PC-3 (cell line): ENCODE measurements at regions not wholly inside any gene's neighbourhood (a gene's known extent, or its start where the extent isn't known, plus 50 kb on each side); places are given as distances from the start of the nearest gene placed in this dataset.

ENCODE experiments used
- ATAC-seq: fragments of 200-7000 bp; cut with Tn5 transposase; 2 replicates; pipeline ENCODE4 v1.9.1; 2020; ENCODE audit warnings: mild to moderate bottlenecking, moderate library complexity
- BruUV-seq: library from RNA; stranded (reverse); fragments of 400-500 nt; replicated peaks from 2 replicates; lab custom pipeline; 2021; lab: Mats Ljungman, UMichigan
- CTCF ChIA-PET: fragments of 300-600 bp; sonication (Branson Sonifier 250); formaldehyde crosslinking; loops from one replicate; lab custom pipeline; 2022; ENCODE audit warnings: antibody characterized with exemption; lab: Charles Lee
- POLR2A ChIA-PET: fragments of 300-600 bp; sonication (Branson Sonifier 250); formaldehyde crosslinking; loops from one replicate; lab custom pipeline; 2022; ENCODE audit warnings: antibody characterized with exemption; ENCODE audit not compliant: unreplicated experiment; lab: Charles Lee
- DNase-seq: peaks from one replicate; pipeline ENCODE4 v3.0.0-alpha.2; 2015
- H2AFZ ChIP-seq: fragments of 300-600 bp; sonication (generic); 2 replicates; pipeline ENCODE4 v1.6.0; 2016; ENCODE audit warnings: antibody characterized with exemption, low read length
- H3F3A ChIP-seq: fragments of 300-600 bp; sonication (generic); one replicate; pipeline ENCODE4 v1.6.0; 2017; ENCODE audit warnings: antibody characterized with exemption, low read length, control low read depth, mild to moderate bottlenecking; ENCODE audit not compliant: unreplicated experiment
- H3K27ac ChIP-seq: fragments of 300-600 bp; sonication (generic); 2 replicates; pipeline ENCODE4 v1.5.1; 2016; ENCODE audit warnings: mild to moderate bottlenecking, low read length
- H3K27me3 ChIP-seq: fragments of 300-600 bp; sonication (generic); 2 replicates; pipeline ENCODE4 v1.6.1; 2016; ENCODE audit warnings: low read length, mixed read lengths
- H3K36me3 ChIP-seq: fragments of 300-600 bp; sonication (generic); 2 replicates; pipeline ENCODE4 v1.6.1; 2016; ENCODE audit warnings: low read depth, mixed run types, low read length, mixed read lengths
- H3K4me1 ChIP-seq: fragments of 300-600 bp; sonication (generic); 2 replicates; pipeline ENCODE4 v1.5.1; 2016; ENCODE audit warnings: low read length; ENCODE audit not compliant: insufficient read depth
- H3K4me2 ChIP-seq: fragments of 300-600 bp; sonication (generic); 2 replicates; pipeline ENCODE4 v1.6.0; 2016; ENCODE audit warnings: low read length
- H3K4me3 ChIP-seq: fragments of 300-600 bp; sonication (generic); 2 replicates; pipeline ENCODE4 v1.5.1; 2016; ENCODE audit warnings: mild to moderate bottlenecking, low read length, mixed read lengths
- H3K79me2 ChIP-seq: fragments of 300-600 bp; sonication (generic); 2 replicates; pipeline ENCODE4 v1.6.1; 2017; ENCODE audit warnings: low read length, mixed read lengths
- H3K9ac ChIP-seq: fragments of 300-600 bp; sonication (generic); 2 replicates; pipeline ENCODE4 v1.6.0; 2016; ENCODE audit warnings: mild to moderate bottlenecking, low read length
- H3K9me2 ChIP-seq: fragments of 300-600 bp; sonication (generic); replicated peaks from 2 replicates; pipeline ENCODE4 v1.6.1; 2016; ENCODE audit warnings: mixed run types, low read length, mixed read lengths
- H3K9me3 ChIP-seq: fragments of 300-600 bp; sonication (generic); 2 replicates; pipeline ENCODE4 v1.6.1; 2016; ENCODE audit warnings: low read length, mixed read lengths
- H4K20me1 ChIP-seq: fragments of 300-600 bp; sonication (generic); 2 replicates; pipeline ENCODE4 v1.6.1; 2016; ENCODE audit warnings: low read length, mixed read lengths
- EZH2 ChIP-seq: fragments of 300-600 bp; sonication (generic); IDR thresholded peaks from one replicate; pipeline ENCODE4 v1.6.1; 2017; ENCODE audit warnings: antibody characterized with exemption, mild to moderate bottlenecking, low read length; ENCODE audit not compliant: unreplicated experiment
- EZH2phosphoT487 ChIP-seq: fragments of 300-600 bp; sonication (generic); IDR thresholded peaks from 2 replicates; pipeline ENCODE4 v1.6.1; 2018; ENCODE audit warnings: mild to moderate bottlenecking, antibody characterized with exemption, low read length, borderline replicate concordance
- intact Hi-C: fragments of 100-400 bp; cut with micrococcal nuclease; formaldehyde crosslinking; loops from 2 replicates; pipeline ENCODE4 v1.9.0; 2023
- TF ChIP-seq, protein P1 (sequence below): fragments of 300-600 bp; sonication (generic); conservative IDR thresholded peaks from 2 replicates; pipeline ENCODE4 v1.5.1; 2017; ENCODE audit warnings: antibody characterized with exemption, low read depth, mild to moderate bottlenecking, low read length

DNA sequence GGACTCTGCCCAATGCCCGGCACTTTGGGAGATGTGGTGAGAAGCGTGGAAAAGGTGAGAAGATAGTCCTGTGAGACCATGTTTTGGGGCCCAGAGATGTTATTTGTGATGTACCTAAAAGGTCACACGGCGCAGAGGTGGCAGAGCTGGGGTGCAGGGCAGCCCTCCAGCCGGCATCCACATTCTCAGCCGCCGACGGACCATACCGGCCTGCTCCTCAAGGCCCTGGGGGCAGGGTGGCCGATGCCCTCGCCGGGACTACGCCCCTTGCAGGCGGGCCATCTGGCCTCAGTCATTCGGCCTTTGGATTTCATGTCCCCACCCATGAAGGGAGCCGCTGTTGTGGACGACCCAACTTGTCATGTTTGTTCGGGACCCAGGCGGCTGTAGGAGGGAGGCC, 131.4 kb upstream of the GSE1 start:
- Histone ChIP-seq H3F3A (no peaks in the 10 kb centered on the region), H3K4me2 (no peak overlapping the region), H3K9ac (no peak overlapping the region), H3K27me3 (no peaks in the 10 kb centered on the region), H3K4me1 (no peaks in the 10 kb centered on the region), H4K20me1 (no peaks in the 10 kb centered on the region), H3K9me3 (no peaks in the 10 kb centered on the region), H3K9me2 (no peaks in the 10 kb centered on the region), H3K79me2 (no peaks in the 10 kb centered on the region), H3K36me3 (no peaks in the 10 kb centered on the region), H3K27ac (no peak overlapping the region), H2AFZ (no peak overlapping the region), H3K4me3 (no peak overlapping the region)
- ChIA-PET POLR2A (no interaction called here), CTCF (no interaction called here)
- DNase-seq (no peak), ATAC-seq (no peak)
- TF ChIP-seq EZH2phosphoT487: no peak
- intact Hi-C loops: no loop called here
- no TSS peak for BruUV-seq

DNA sequence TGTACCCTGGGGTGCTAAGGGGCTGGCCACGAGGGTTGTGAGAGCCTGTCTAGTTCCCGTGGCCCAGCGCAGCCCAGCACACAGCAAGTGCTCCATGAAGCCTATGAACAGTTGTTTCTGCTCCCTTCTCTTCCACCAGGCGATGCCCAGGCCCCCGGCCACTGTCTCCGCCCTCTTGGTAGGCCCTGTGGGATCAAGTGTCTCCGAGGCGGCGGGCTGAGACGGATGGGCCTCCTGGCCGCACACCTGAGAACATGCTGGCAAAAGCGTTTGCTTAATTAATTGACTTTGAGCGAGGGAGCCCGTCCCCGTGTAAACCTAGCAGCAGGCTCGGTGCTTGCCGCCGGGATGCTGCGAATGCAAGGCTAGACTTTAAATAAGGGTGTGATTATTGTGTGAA, 129.7 kb upstream of the GSE1 start:
- ChIA-PET POLR2A (no interaction called here), CTCF (no interaction called here)
- no peaks in the 10 kb centered on the region for H4K20me1 ChIP-seq
- H3K27me3 ChIP-seq: no peaks in the 10 kb centered on the region
- no peak for ATAC-seq
- no peak overlapping the region for H3K27ac ChIP-seq
- H3K4me1 ChIP-seq: no peaks in the 10 kb centered on the region
- H3K36me3 ChIP-seq: no peaks in the 10 kb centered on the region
- no peaks in the 10 kb centered on the region for H3F3A ChIP-seq
- no peak for DNase-seq
- H2AFZ ChIP-seq: no peak overlapping the region
- intact Hi-C loops: no loop called here
- H3K4me2 ChIP-seq: no peak overlapping the region
- H3K9me3 ChIP-seq: no peaks in the 10 kb centered on the region
- TF ChIP-seq, protein P1, sequence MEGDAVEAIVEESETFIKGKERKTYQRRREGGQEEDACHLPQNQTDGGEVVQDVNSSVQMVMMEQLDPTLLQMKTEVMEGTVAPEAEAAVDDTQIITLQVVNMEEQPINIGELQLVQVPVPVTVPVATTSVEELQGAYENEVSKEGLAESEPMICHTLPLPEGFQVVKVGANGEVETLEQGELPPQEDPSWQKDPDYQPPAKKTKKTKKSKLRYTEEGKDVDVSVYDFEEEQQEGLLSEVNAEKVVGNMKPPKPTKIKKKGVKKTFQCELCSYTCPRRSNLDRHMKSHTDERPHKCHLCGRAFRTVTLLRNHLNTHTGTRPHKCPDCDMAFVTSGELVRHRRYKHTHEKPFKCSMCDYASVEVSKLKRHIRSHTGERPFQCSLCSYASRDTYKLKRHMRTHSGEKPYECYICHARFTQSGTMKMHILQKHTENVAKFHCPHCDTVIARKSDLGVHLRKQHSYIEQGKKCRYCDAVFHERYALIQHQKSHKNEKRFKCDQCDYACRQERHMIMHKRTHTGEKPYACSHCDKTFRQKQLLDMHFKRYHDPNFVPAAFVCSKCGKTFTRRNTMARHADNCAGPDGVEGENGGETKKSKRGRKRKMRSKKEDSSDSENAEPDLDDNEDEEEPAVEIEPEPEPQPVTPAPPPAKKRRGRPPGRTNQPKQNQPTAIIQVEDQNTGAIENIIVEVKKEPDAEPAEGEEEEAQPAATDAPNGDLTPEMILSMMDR: no peak
- no peak for TF ChIP-seq EZH2phosphoT487
- TF ChIP-seq EZH2: no peak
- H3K79me2 ChIP-seq: no peaks in the 10 kb centered on the region
- H3K4me3 ChIP-seq: no peak overlapping the region
- BruUV-seq: no TSS peak
- H3K9ac ChIP-seq: no peak overlapping the region
- no peaks in the 10 kb centered on the region for H3K9me2 ChIP-seq

DNA sequence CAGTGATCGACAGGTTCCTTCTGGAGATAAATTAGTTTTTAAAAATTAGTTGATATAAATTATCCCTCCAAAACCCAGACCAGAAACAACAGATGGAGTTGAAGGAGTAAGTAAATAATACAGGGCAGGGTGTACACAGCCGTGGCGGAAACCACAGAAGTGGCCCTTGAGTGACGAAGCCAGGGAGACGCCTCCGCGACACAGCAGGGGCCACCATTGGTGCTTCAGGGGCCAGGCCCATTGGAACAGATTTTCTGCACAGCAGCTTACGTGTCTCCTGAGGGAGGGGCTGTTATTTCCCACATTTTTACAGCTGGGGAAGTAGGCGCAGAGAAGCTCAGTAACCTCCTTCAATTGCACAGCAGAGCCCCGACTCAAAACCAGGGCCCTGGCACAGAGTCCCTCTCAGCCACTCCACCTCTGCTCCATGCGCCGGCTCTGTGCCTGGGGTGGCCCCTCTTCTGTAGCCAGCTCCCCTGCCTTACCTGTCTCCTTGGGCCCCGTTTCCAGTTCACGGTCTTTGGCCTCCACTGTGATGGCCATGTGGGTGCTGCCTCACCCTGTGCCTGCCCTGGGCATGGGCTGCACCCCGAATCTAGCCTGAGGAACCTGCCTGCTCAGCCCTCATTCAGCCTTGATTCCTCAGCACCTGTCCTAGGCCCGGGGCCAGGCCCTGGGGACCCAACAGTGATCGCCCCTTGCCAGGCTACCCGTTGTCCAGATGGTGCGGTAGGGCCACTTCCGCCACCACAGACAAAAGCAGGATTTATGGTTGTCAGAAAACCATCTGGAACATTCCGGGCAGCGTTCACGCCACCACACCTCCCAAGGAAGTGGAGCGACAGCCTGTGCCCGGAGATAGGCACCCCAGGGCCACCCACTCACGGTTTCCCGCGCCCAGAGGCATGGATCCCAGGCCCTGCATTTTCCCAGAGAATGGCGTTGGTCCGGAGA, 128.5 kb upstream of the GSE1 start:
- ATAC-seq: no peak
- Histone ChIP-seq H3K4me3 (no peak overlapping the region), H3K9me2 (no peaks in the 10 kb centered on the region), H3K9ac (no peak overlapping the region), H3K27me3 (no peaks in the 10 kb centered on the region), H3K27ac (no peak overlapping the region), H3F3A (no peaks in the 10 kb centered on the region), H3K9me3 (no peaks in the 10 kb centered on the region), H2AFZ (no peak overlapping the region), H3K36me3 (no peaks in the 10 kb centered on the region), H3K4me2 (no peak overlapping the region), H3K4me1 (no peaks in the 10 kb centered on the region), H4K20me1 (no peaks in the 10 kb centered on the region), H3K79me2 (no peaks in the 10 kb centered on the region)
- CTCF ChIA-PET: no interaction called here
- DNase-seq: no peak
- TF ChIP-seq, protein P1: no peak
- TF ChIP-seq EZH2 (no peak), EZH2phosphoT487 (no peak)
- no TSS peak for BruUV-seq
- intact Hi-C loops: no loop called here
- POLR2A ChIA-PET: no interaction called here
